ENCODE measurements at regions not wholly inside any gene's neighbourhood (a gene's known extent, or its start where the extent isn't known, plus 50 kb on each side); places are given as distances from the start of the nearest gene placed in this dataset.

- TF ChIP-seq CTCF (IDR thresholded peaks at IDR 0.05) (no peak), ZFX (IDR thresholded peaks at IDR 0.05; ENCODE audit: borderline replicate concordance) (no peak)
Measured at GRCh38 chr6:121929301-121929700, 470.2 kb upstream of the HSF2 start.
